Small intestine (tissue), 7 donors: ENCODE measurements at regions not wholly inside any gene's neighbourhood (a gene's known extent, or its start where the extent isn't known, plus 50 kb on each side); places are given as distances from the start of the nearest gene placed in this dataset.
A peak's percentile ranks its signal among the peaks of the same experiment; 100 is the strongest.
"Not testable (repeated sequence)": the region's sequence is repeated elsewhere in the genome, so short reads cannot be mapped to it uniquely, and the experiment has no call there.

Source experiments
- DNase-seq, 2 donors: peaks; one replicate each; pipeline versions ENCODE4 v3.0.0 to v3.0.0-alpha.2; 2013
- FAIRE-seq: peaks from 2 replicates; lab custom pipeline; 2012; peaks lifted over from hg19 to GRCh38; lab: Jason Lieb, UNC
- H3K27ac ChIP-seq, 3 donors: one replicate each; pipeline ENCODE4 v1.5.1; 2013; ENCODE audit warnings: low read length in 2 of 3, mild to moderate bottlenecking in 2 of 3, control low read depth in 1 of 3, inconsistent platforms in 1 of 3, low read depth in 1 of 3, moderate library complexity in 1 of 3
- H3K27me3 ChIP-seq, 3 donors: one replicate each; pipeline ENCODE4 v1.6.1; 2013; ENCODE audit warnings: low read length in 3 of 3, inconsistent platforms in 1 of 3; ENCODE audit not compliant: control insufficient read depth in 3 of 3, insufficient read depth in 3 of 3
- H3K36me3 ChIP-seq, 3 donors: one replicate each; pipeline ENCODE4 v1.6.1; 2013; ENCODE audit warnings: low read length in 3 of 3, inconsistent platforms in 1 of 3, low read depth in 1 of 3, mild to moderate bottlenecking in 1 of 3, moderate library complexity in 1 of 3; ENCODE audit not compliant: control insufficient read depth in 3 of 3, insufficient read depth in 2 of 3
- H3K4me1 ChIP-seq, 3 donors: one replicate each; pipeline ENCODE4 v1.6.1; 2013; ENCODE audit warnings: low read length in 2 of 3, inconsistent platforms in 1 of 3, low read depth in 1 of 3, mild to moderate bottlenecking in 1 of 3, moderate library complexity in 1 of 3; ENCODE audit not compliant: control insufficient read depth in 3 of 3, insufficient read depth in 2 of 3
- H3K4me3 ChIP-seq, 3 donors: one replicate each; pipeline ENCODE4 v1.5.1; 2013; ENCODE audit warnings: low read length in 3 of 3, control low read depth in 1 of 3, inconsistent platforms in 1 of 3, low read depth in 1 of 3, mild to moderate bottlenecking in 1 of 3, moderate library complexity in 1 of 3
- H3K9me3 ChIP-seq, 2 donors: one replicate each; pipeline ENCODE4 v1.6.1; 2013; ENCODE audit warnings: low read depth in 1 of 2, low read length in 1 of 2; ENCODE audit not compliant: control insufficient read depth in 2 of 2, insufficient read depth in 1 of 2
- whole genome bisulfite sequencing, 3 donors: extraction: QIAGEN DNeasy Blood & Tissue Kit; methylation state at CpG; one replicate each; pipeline ENCODE4 v1.1.7; 2013; 5-methylcytosine and 5-hydroxymethylcytosine counted together
- donor health status: healthy with polysubstance abuse.
- donor health status: control.
- donor health status: control.
- donor health status: Bipolar disorder and iron deficiency.
- donor health status: healthy.

- peak in 1 of 2 donors; percentile 6 for DNase-seq
- peaks cover 0 to 4% of the 10 kb centered on the region in 2 donors for H3K9me3 ChIP-seq
- no peaks in the 10 kb centered on the region for H3K27me3 ChIP-seq
- WGBS, 3 donors, result 14 to 61% (median 33%) methylated on average over 4 of the region's 4 CpGs
- no peak overlapping the region for H3K4me3 ChIP-seq
- H3K4me1 ChIP-seq, result no peaks in the 10 kb centered on the region
- H3K27ac ChIP-seq, result no peak overlapping the region
- no peaks in the 10 kb centered on the region for H3K36me3 ChIP-seq
- peak; percentile 44 for FAIRE-seq
These were observed 737.9 kb upstream of the BCHE start for GRCh38 chr3:166575161-166575560.

- not testable (repeated sequence) for H3K36me3 ChIP-seq, H3K27me3 ChIP-seq, H3K9me3 ChIP-seq, H3K27ac ChIP-seq, H3K4me3 ChIP-seq, H3K4me1 ChIP-seq, FAIRE-seq, DNase-seq
- WGBS, 3 donors, result 65 to 72% (median 65%) methylated on average over 4 of the region's 4 CpGs
These were observed 734.5 kb upstream of the BCHE start for GRCh38 chr3:166571686-166572085.

- Histone ChIP-seq H3K27ac (no peak overlapping the region), H3K27me3 (no peaks in the 10 kb centered on the region), H3K36me3 (no peaks in the 10 kb centered on the region), H3K4me1 (no peaks in the 10 kb centered on the region), H3K9me3 (peaks cover 0 to 4% of the 10 kb centered on the region in 2 donors), H3K4me3 (no peak overlapping the region)
- DNase-seq, result no peak
- no peak for FAIRE-seq
These were observed 732.9 kb upstream of the BCHE start for GRCh38 chr3:166570102-166570501.

GRCh38 chr3:166569589-166569988 is 732.4 kb upstream of the BCHE start:
- DNase-seq (no peak), FAIRE-seq (no peak)
- H3K9me3 ChIP-seq, result peaks cover 0 to 4% of the 10 kb centered on the region in 2 donors
- no peak overlapping the region for H3K4me3 ChIP-seq
- H3K27me3 ChIP-seq, result no peaks in the 10 kb centered on the region
- H3K27ac ChIP-seq, result no peak overlapping the region
- no peaks in the 10 kb centered on the region for H3K4me1 ChIP-seq
- no peaks in the 10 kb centered on the region for H3K36me3 ChIP-seq

- FAIRE-seq (no peak), DNase-seq (no peak)
- no peaks in the 10 kb centered on the region for H3K36me3 ChIP-seq
- no peak overlapping the region for H3K27ac ChIP-seq
- H3K9me3 ChIP-seq, result no peaks in the 10 kb centered on the region
- H3K27me3 ChIP-seq, result no peaks in the 10 kb centered on the region
- 67 to 80% (median 76%) methylated on average over 7 of the region's 7 CpGs for WGBS, 3 donors
- no peaks in the 10 kb centered on the region for H3K4me1 ChIP-seq
- no peak overlapping the region for H3K4me3 ChIP-seq
These were observed 723.0 kb upstream of the BCHE start for GRCh38 chr3:166560253-166560652.

- no peaks in the 10 kb centered on the region for H3K36me3 ChIP-seq
- no peaks in the 10 kb centered on the region for H3K4me1 ChIP-seq
- no peak overlapping the region for H3K4me3 ChIP-seq
- WGBS, 3 donors, result 67 to 71% (median 70%) methylated on average over 3 of the region's 3 CpGs
- H3K27me3 ChIP-seq, result no peaks in the 10 kb centered on the region
- no peak overlapping the region for H3K27ac ChIP-seq
- no peak for FAIRE-seq
- H3K9me3 ChIP-seq, result no peaks in the 10 kb centered on the region
- DNase-seq, result no peak
These were observed 719.7 kb upstream of the BCHE start for GRCh38 chr3:166556955-166557354.

- WGBS, 3 donors, result 26 to 55% (median 38%) methylated on average over 1 of the region's 1 CpG
- no peaks in the 10 kb centered on the region for H3K9me3 ChIP-seq
- no peaks in the 10 kb centered on the region for H3K4me1 ChIP-seq
- H3K27ac ChIP-seq, result no peak overlapping the region
- no peaks in the 10 kb centered on the region for H3K27me3 ChIP-seq
- FAIRE-seq (no peak), DNase-seq (no peak)
- no peak overlapping the region for H3K4me3 ChIP-seq
- H3K36me3 ChIP-seq, result no peaks in the 10 kb centered on the region
These were observed 716.8 kb upstream of the BCHE start for GRCh38 chr3:166554023-166554422.

- Histone ChIP-seq H3K4me3 (no peak overlapping the region), H3K27me3 (no peaks in the 10 kb centered on the region), H3K27ac (no peak overlapping the region), H3K36me3 (no peaks in the 10 kb centered on the region), H3K4me1 (no peaks in the 10 kb centered on the region), H3K9me3 (peaks cover 0 to 18% of the 10 kb centered on the region in 2 donors)
- 78 to 88% (median 80%) methylated on average over 2 of the region's 2 CpGs for WGBS, 3 donors
- FAIRE-seq (no peak), DNase-seq (no peak)
These were observed 696.5 kb upstream of the BCHE start for GRCh38 chr3:166533740-166534139.

GRCh38 chr3:166531730-166532129 is 694.5 kb upstream of the BCHE start:
- Histone ChIP-seq H3K27ac (no peak overlapping the region), H3K27me3 (no peaks in the 10 kb centered on the region), H3K9me3 (peaks cover 0 to 18% of the 10 kb centered on the region in 2 donors), H3K36me3 (no peaks in the 10 kb centered on the region), H3K4me1 (no peaks in the 10 kb centered on the region), H3K4me3 (no peak overlapping the region)
- DNase-seq (no peak), FAIRE-seq (no peak)
